DMS 273 treated with DMSO at 0.1 percent for 48 hours (cell line): ENCODE measurements at regions not wholly inside any gene's neighbourhood (a gene's known extent, or its start where the extent isn't known, plus 50 kb on each side); places are given as distances from the start of the nearest gene placed in this dataset.

Source experiments
- DNase-seq: peaks from one replicate; lab custom pipeline; 2025; lab: John Stamatoyannopoulos, UW

DNA sequence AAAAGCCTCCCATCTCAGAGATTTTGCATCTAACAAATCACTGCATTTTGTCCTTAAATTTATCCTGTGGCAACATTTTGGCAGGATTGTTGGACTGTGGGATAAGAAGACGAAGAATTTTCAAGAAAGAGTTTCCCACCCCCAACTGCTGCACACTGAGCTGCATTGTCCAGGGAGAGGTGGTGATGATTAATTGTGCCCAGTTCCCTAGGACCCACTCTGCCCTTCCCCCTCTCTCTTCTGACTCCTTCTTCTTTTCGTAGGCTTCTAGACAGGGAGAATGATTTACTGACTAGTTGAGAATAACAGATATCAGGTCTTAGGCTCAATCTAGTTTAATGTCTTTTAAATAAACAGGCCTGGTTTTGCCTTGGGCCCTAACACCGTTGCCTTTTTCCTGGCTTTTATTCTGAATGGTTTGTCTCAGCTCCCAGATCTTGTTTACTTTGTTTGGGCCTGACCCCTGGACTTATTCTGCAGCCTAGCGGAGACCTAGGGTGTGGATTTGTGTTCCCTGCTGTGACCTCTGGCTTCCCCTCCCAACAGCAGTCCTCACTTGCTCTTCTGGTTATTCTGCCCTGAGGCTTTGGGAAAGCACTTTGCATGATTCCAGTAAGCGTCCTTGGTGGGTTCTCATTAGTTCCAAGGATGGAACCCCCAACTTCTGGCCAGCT is 233.3 kb downstream of the INSIG2 start:
- no peak for DNase-seq

DNA sequence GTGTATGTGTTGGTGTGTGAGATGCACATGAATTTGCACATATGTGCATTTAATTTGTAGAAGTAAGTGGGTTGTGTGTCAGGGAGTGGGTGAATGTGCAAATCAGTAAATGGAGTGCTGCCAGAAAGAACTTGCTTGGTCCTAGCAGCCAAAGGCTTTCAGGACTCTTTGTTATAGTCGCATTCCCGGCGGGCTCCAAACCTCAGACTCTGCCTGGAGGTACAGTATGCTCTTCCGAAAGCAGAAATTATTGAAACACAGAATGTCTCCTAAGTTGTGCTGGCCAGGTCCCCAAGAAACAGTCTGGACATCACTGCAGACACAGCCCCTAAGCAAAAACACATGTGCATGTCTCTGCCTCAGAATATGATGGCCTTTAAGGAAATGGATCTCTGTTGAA is 232.4 kb downstream of the INSIG2 start:
- no peak for DNase-seq

DNA sequence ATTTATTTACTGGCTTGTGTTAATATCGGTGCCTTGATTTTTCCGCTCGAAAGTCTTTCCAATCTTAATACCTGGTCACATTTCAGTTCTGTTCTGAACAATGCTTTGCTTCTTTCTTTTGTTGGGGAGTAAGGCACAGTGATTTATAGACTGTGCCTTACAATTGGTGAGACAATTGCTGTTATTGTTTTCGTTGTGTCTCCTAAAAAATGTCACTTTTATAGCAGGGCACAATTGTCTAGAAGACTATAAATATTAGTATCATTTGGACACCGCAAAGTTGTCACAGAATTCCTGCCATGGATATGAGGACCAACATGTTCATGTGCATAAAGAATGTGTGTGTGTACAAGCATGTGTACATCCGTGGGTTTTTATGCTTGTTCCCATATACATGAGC is 231.9 kb downstream of the INSIG2 start:
- DNase-seq: no peak

DNA sequence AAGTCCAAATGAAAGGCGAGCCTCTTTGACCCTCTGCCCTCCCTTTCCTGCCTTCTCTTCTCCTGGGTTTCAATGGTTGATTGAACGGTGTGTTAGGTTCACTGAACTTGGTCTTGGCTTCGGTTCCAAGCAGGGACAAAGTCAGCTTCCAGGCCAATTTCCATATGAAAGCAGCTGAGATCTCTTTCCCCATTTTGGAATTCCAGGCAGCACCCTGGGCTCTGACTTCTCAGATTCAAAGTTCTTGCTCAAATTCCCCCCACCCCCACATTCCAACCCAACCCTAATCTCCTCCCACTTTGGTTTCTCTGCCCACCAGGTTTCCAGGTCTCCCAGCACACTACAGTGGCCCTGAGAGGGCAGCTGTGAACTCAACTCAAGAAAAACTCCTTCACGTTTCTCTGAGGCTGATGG is 231.0 kb downstream of the INSIG2 start:
- no peak for DNase-seq

DNA sequence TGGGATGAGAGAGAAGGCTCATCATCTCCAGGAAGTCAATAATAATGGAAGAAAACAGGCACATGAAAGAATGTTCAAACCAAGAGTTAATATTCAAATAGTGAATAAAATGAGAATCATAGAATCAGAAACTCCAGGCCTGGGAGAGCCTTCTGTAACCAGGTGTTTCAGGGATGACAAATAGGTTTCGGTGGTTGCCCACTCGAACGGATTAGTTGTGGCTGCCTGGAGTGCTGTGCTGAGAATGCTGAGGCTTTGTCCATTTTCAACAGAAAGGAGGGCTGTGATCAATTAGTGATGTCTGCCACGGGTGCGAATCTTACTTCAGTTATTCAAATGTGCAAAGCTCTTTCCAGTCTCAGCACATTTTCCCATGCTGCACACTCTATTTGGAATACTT is 227.3 kb downstream of the INSIG2 start:
- no peak for DNase-seq

DNA sequence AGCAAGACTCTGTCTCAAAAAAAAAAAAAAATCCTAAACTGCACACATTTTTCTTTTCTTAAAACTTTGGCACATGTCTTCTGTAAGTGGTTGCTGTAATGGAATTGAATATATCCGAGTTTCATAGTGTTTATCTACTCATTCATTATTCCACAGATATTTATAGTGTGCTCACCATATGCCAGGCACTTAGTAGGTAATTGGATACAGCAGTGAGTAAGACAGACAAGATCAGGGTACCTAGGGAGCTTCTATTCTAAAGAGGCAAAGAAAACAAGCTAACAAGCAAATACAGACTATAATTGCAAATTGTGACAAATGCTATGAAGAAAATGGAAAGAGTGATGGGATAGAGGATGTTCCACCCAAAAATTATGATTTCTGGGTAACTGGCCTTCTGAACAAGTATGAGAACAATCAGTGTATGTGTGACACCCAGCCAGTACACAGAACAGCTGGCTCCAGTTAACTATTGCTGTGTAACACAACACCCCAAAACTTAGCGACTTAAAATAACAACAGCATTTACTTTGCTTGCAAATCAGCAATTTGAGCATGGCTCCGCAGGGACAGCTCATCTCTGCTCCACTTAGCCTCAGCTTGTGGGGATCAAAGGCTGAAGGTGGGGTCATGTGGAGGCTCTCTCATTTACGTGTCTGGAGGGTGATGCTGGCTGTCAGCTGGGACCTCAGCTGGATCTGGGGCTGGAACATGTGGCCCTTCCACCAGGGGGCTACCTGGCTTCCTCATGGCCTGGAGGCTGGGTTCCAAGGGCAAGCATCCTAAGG is 224.9 kb downstream of the INSIG2 start:
- DNase-seq: peak; percentile 94

DNA sequence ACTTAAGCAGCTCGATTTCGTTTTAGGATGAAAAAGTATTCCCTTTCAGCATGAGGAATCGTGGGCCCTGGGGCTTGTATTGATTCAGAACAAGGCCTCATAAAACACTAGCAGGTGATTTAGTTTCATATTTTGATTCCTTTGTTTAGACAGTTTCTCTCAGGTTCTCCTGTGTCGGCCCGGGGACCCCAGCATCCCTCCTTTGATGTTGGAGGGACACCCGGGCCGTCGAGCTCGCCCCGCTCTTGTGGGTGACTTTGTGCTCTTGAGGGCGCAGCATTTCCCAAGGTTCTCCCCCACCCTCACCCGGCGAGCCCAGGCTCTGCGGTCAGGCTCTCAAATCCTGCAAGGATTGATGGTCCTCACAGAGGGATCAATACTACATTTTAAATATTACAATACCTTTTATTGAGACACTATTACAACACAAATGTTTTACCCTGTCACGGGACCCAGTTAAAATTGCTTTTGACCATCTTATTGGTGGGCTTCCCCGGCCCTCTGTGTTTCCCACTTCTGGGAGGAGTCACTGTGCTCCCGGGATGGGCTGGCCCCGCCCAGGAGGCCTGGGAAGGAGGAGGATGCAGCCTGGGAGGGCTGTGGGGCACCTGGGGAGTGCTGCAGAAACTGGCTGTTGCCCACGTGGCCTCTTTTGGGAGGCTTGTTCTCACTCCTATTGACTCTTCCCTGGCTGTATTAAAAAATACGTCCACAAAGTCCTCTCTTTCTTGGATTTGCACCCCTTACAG is 222.6 kb downstream of the INSIG2 start:
- DNase-seq: peak; percentile 23

DNA sequence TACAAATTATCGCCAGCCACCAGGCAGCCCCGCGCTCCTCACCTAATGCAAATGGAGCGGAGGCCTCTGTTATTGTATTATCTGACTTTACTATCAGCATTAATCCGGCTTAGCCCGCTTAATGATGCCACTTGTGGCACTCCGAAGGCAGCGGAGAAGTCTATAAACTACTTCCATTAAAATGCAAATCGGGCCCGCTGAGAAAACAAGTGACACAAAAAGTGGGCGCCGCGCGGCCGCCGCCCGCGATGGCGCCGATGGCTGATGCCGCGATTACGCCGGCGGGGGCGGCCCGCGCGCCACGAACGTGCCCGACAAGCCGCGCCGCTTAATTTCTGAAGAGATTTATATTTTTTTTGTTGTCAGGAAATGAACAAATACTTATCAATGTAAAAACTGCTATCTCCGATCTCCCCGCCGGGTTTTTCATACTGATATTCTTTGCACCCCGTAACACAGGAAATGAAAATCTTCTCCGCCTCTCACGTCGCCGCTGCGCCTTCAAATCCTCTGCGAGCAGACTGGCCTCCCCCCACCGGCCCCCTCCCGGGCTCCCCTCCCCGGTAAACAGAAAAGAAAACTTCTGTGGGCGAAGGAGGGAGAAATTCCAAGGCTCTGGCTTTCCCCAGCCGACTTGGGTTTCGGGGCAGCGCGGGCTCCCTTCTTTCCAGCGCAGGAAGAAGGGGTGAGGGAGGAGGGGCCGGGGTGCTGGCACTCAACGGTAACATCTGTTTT is 221.8 kb downstream of the INSIG2 start:
- no peak for DNase-seq

DNA sequence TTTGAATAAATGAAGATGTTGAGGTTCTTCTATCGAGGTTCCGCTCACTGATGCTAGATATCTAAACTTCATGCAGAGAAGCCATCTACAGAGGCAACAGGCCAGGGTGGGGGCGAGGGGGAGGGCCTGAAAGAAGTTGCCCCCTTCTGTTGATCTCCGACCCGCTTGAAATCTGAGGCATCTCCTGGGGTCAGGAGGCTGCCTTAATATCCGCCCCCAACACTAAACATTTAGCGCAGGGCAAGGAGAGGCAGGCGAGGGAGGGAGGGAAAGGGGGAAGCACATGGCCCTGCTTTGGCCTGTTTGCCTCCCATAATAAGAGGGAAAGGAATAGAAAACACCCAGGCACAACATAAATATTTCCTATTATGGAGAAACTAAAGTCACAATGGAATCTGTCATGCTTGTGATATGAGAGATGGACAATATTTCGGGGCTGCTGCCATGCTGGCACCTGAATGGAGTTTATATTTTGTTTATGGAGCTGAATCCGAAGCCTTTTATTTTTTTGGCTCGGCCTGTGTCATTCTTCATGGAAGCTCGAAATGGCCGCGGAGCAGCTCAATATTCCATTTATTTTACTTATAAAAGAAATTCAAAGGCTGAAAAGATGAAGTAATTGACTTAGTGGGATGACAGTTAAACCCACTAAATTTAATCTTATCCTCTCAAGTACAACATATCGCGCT is 221.1 kb downstream of the INSIG2 start:
- DNase-seq: no peak

DNA sequence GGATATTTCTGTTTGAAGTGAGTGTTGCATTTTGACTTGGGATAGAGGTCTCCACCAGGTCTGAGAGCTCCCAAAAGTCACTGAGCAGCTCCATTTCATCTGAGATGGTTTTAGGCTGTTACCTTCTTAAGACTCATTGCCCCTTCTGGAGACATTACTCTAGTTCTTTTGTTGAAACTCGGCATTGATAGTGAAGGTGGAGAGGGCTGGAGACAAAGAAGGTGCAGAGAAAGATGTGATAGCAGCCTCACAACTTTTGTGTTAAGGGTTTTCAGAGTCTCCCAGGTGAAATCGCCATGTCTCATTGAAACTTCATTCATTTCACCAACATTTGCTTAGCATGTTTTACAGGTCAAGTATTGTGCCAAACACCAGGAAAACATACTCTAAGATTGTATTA is 219.6 kb downstream of the INSIG2 start:
- DNase-seq: no peak

DNA sequence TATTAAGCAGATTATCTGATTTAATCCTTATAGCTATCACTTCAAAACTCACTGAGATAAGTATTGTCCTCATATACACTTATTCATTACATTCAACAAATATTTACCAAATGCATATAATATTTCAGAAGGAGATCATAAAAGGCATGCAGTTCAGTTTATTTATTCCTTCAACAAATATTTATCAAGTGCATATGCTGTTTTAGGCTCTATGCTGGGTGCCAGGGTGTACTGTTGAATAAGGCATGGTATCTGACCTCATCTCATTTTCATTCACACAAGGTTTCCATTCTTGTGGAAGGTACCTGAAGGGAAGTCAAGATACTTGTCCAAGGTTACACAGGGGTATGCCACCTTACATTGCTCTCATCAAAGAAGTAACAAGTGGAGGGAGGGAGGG is 213.0 kb downstream of the INSIG2 start:
- no peak for DNase-seq

DNA sequence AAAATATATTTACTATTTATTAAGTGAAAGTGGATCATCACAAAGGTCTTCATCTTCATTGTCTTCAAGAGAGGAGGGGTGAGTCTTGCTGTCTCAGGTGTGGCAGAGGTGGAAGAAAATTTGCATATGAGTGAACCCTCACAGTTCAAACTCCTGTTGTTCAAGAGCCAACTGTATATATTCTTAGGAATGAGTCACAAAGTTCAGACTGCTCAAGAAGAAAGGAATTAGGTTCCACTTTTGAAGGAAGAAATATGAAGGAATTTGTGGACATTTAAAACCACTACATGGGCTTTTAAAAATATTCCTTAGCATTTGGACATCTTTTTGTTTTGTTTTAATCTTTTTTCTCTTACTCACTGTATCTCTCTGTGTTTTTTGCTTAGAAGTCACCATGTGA is 212.6 kb downstream of the INSIG2 start:
- no peak for DNase-seq

DNA sequence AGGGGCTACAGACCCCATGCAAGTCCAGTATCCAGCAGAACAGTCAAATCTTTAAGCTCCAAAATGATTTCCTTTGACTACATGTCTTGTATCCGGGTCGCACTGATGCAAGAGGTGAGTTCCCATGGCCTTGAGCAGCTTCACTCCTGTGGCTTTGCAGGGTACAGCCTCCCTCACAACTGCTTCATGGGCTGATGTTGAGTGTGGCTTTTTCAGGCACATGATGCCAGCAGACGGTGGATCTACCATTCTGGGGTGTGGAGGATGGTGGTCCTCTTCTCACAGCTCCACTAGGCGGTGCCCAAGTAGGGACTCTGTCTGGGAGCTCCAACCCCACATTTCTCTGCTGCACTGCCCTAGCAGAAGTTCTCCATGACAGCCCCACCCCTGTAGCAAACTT is 208.4 kb downstream of the INSIG2 start:
- no peak for DNase-seq

DNA sequence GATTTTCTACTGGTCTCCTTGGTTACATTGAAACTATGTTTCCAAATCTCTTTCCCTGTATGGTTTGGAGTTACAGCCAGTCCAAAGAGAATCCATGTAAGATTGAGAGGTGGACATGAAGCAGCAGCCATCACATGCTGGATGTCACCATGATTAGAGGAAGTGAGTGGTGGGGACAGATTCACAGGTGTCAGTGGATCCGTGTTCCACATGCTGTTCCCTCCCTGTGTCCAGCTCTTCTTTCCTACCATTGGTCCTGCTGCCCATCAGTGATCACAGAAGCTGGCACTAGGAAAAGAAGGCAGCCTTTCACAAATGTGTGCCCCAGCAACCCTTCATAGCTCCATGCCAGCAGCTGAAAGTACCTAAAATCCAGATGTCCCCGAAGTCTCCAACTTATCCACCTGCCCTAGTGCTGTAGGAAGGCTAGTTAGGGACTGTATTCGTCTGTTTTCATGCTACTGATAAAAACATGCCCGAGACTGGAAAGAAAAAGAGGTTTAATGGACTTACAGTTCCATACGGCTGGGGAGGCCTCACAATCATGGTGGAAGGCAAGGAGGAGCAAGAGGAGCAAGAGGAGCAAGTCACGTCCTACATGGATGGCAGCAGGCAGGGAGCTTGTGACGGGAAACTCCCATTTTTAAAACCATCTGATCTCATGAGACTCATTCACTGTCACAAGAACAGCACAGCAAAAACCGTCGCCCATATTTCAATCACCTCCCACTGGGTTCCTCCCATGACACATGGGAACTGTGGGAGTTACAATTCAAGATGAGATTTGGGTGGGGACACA is 207.5 kb downstream of the INSIG2 start:
- no peak for DNase-seq

DNA sequence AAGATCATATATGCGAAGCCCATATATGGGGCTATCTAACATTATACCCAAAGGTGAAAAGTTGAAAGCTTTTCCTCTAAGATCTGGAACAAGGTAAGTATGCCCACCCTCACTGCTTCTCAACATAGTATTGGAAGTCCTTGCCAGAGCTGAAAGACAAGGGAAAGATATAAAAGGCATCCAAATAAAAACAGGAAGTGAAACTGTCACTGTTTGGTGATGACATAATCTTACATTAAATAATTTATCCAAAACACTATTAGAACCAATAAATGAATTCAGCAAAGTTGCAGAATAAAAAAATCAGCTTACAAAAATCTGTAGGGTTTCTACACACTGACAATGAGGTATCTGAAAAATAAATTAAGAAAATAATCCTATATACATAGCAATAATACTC is 205.8 kb downstream of the INSIG2 start:
- DNase-seq: no peak

DNA sequence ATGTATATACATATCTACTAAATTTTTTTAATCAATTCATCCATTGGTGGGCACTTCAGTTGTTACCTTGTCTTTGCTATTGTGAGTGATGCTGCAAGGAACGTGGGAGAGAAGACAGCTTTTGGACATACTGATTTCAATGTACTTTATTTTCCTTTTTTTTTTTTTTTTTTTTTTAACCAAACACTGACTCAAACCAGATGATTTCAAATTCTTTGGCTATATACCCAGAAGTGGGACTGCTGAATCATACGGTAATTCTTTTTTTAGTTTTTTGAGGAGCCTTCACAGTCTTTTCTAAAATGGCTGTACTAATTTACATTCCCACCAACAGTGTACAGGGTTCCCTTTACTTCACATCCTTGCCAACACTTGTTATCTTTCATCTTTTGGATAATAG is 204.7 kb downstream of the INSIG2 start:
- no peak for DNase-seq

DNA sequence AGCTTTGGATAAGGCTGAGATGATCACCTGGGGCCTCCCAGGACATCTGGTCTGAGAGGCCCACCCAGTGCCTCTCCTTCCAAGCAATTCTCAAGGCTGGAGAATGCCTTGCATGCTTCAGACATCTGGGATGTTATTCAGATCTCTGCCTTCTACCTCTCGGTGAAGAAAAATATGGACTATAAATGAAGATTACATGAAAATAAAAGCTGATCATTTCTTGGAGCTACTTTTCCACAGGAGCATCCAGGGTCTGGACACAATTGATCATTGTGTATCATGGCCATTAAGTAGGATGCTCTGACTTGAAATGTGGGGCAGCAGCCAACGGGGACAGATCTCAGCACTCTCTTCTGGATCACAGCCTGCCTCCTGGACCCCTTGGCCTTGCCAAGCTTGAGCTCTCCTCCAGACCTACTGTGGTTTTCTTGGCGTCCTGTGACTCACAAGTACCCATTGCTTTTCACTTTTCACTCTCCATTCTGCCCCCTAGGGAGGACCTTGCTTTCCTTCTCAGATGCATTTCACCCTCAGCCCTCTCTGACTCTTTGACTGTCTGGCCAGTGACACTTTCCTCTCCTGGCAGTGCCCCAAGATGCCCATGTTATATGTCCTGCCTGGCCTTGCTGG is 203.1 kb downstream of the INSIG2 start:
- no peak for DNase-seq

DNA sequence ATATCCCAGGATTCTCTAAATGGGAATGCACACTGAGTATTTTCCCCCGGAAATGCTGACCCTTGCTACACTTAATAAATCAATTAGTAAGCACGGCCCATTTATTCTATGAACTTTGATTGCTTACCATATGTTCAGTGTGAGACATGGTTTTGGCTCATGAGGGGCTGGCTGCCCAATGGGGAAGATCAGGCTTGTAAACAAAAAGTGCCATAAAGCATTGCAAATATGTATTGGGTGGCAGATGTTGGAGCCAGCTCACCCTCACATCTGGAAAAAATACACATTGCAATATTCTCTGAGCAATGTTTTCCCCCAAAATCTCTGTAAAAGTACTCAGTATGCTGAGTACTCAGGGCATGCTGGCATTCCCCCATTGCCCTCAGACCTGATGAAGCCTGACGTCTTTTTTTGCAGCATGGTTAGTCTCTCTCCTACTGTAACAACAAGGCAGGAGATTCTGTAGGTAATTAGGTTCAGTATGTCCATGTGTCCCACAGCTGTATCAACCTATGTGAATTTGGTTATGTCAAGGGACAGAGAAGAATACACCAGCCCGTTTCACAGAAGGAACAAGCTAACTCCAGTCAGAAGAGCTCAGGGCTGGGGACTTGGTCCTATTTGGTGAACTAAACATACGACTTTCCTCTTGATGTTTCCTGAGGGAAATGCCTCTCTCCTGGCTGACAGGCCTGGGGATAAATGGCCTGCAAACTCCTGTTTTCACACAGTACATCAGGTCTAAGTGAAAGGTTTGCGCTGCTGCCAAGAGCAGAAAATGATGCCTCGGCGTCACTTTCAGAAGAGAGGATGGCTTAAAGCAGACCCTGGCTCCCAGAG is 202.4 kb downstream of the INSIG2 start:
- DNase-seq: no peak

DNA sequence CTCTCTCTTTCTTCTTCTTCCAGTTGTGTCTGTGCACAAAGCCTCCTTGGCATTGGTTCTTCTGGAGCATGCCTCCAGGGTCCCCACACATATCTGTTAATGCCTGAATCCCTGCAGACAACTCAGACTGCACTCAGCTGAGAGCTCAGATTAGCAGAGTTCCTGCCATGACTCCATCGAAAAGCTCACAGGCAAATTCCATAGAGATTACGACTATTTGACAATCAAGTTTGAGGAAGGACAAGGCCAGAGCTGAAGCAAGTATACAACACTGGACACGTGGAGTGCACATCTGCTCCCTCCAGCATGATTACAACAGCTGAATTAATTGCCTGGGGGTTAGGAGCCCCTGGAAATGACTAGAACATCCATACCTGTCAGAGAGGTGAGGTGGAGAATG is 190.7 kb downstream of the INSIG2 start:
- DNase-seq: no peak

DNA sequence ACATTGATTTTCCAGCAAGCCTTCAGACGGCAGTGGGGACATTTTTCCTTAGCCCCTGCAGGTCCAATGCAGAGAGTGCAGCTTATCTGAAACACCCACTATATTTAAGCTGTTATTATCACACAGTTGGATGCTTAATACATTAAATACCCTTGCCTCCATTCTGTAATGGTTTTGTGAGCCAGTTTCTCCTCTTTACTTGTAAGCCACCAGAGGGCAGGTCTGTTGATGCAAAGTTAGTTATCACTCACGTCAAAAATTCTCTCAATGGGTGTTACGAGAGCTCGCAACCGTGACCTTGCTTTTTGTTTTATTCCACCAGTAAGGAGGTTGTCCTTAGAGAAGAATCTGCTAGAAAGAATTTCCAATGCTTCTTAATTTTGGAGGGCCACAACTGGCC is 189.8 kb downstream of the INSIG2 start:
- no peak for DNase-seq
